ENCODE measurements at regions not wholly inside any gene's neighbourhood (a gene's known extent, or its start where the extent isn't known, plus 50 kb on each side); places are given as distances from the start of the nearest gene placed in this dataset.

DNA sequence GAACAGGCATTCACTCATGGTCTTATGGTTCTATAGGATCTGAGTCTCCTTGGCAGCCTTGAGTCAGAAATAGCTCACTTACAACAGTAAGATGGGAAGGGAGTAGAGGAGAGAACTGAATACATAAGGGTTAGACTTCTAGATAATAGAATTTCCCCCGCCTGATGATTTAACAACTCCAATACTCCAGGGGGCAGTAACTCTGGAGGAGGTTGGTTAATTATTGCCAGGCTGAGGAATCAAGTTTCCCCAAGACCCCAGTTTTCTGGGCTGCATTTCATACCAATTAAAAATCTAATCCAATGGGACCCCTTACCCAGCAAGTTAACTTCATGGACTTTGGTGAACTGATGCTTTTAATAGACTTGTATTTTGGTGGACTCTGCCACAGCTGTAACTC, 94.2 kb upstream of the MOCS1 start:
- TF ChIP-seq, protein P1, sequence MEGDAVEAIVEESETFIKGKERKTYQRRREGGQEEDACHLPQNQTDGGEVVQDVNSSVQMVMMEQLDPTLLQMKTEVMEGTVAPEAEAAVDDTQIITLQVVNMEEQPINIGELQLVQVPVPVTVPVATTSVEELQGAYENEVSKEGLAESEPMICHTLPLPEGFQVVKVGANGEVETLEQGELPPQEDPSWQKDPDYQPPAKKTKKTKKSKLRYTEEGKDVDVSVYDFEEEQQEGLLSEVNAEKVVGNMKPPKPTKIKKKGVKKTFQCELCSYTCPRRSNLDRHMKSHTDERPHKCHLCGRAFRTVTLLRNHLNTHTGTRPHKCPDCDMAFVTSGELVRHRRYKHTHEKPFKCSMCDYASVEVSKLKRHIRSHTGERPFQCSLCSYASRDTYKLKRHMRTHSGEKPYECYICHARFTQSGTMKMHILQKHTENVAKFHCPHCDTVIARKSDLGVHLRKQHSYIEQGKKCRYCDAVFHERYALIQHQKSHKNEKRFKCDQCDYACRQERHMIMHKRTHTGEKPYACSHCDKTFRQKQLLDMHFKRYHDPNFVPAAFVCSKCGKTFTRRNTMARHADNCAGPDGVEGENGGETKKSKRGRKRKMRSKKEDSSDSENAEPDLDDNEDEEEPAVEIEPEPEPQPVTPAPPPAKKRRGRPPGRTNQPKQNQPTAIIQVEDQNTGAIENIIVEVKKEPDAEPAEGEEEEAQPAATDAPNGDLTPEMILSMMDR (IDR thresholded peaks at IDR 0.05; ENCODE audit: low read depth, low read length, poor library complexity, severe bottlenecking), result no peak
- TF ChIP-seq EZH2phosphoT487 (IDR thresholded peaks at IDR 0.05; ENCODE audit: borderline replicate concordance, low read length), result no peak
